Osteocyte (in vitro differentiated cells): ENCODE measurements at regions not wholly inside any gene's neighbourhood (a gene's known extent, or its start where the extent isn't known, plus 50 kb on each side); places are given as distances from the start of the nearest gene placed in this dataset.

Experiments used
- DNase-seq: peaks from one replicate; pipeline ENCODE4 v3.0.0; 2021; ENCODE audit warnings: mixed read lengths; ENCODE audit not compliant: unreplicated experiment; ENCODE audit errors: extremely low spot score
- H3K27ac Mint-ChIP-seq: one replicate; pipeline ENCODE4 v1.8.0; 2021; ENCODE audit warnings: mild to moderate bottlenecking, mixed read lengths; ENCODE audit not compliant: unreplicated experiment
- H3K27me3 Mint-ChIP-seq: one replicate; pipeline ENCODE4 v1.8.0; 2021; ENCODE audit warnings: mixed read lengths; ENCODE audit not compliant: unreplicated experiment
- H3K36me3 Mint-ChIP-seq: one replicate; pipeline ENCODE4 v1.8.0; 2021; ENCODE audit warnings: mixed read lengths; ENCODE audit not compliant: unreplicated experiment
- H3K4me1 Mint-ChIP-seq: one replicate; pipeline ENCODE4 v1.8.0; 2021; ENCODE audit warnings: mixed read lengths; ENCODE audit not compliant: unreplicated experiment
- H3K4me3 Mint-ChIP-seq: one replicate; pipeline ENCODE4 v1.8.0; 2021; ENCODE audit warnings: mild to moderate bottlenecking, moderate library complexity, mixed read lengths; ENCODE audit not compliant: unreplicated experiment
- H3K9me3 Mint-ChIP-seq: one replicate; pipeline ENCODE4 v1.8.0; 2021; ENCODE audit warnings: mixed read lengths; ENCODE audit not compliant: unreplicated experiment
- CTCF ChIP-seq: fragments of 200-600 bp; sonication (generic); IDR thresholded peaks from 2 replicates; pipeline ENCODE4 v1.5.0; 2021; ENCODE audit warnings: antibody characterized with exemption, mild to moderate bottlenecking, moderate library complexity

DNA sequence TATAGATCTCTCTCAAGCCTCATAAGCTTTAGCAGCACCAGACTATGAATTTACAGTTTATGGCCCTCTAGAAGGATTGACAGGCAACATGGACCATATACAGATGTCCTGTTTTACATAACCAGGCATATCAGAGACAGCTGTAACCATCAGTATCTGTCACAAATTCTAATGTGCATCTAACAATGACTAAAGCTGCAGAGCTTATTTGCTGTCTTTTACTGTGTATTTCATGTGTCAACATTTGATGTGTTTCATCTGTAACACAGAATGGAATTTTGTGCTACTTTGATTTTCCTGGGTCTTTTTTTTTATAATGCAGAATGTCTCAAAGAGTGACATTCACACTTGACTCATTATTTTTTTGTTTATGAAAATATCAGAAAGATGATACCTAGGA lies 348.3 kb downstream of the SLC16A7 start:
- TF ChIP-seq CTCF = no peak
- Mint-ChIP-seq H3K36me3 (peaks cover 2% of the 10 kb centered on the region), H3K9me3 (peaks cover 10% of the 10 kb centered on the region), H3K4me3 (no peak overlapping the region), H3K4me1 (peaks cover 33% of the 10 kb centered on the region), H3K27me3 (no peaks in the 10 kb centered on the region), H3K27ac (no peak overlapping the region)
- DNase-seq = no peak

DNA sequence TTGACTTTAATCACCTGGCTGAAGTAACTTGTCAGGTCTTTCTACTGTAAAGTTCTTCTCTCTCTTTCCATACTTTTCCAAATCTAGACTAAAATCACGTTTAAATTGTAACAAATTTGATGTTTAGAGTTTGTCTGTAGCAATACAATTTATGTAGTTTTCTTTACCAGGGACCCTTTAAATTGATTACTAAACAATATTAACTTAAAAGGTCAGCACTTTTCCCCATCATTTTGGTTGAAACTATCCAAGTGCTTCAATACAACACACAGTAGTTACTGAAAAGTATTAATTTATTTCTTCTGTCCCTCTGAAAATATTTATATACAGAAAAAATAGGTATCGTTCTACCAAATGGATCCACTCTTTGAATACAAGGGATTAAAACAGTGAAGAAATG lies 350.8 kb downstream of the SLC16A7 start:
- TF ChIP-seq CTCF = no peak
- peaks cover 10% of the 10 kb centered on the region for H3K4me1 Mint-ChIP-seq
- peaks cover 16% of the 10 kb centered on the region for H3K9me3 Mint-ChIP-seq
- no peaks in the 10 kb centered on the region for H3K27me3 Mint-ChIP-seq
- H3K36me3 Mint-ChIP-seq = peaks cover 4% of the 10 kb centered on the region
- H3K4me3 Mint-ChIP-seq = no peak overlapping the region
- H3K27ac Mint-ChIP-seq = no peak overlapping the region
- no peak for DNase-seq

GRCh38 chr12:59963546-59963945 lies 367.7 kb downstream of the SLC16A7 start:
- Mint-ChIP-seq H3K27me3 (no peaks in the 10 kb centered on the region), H3K36me3 (no peaks in the 10 kb centered on the region), H3K9me3 (peaks cover 4% of the 10 kb centered on the region), H3K4me3 (no peak overlapping the region), H3K4me1 (no peaks in the 10 kb centered on the region), H3K27ac (no peak overlapping the region)
- DNase-seq = no peak
- no peak for TF ChIP-seq CTCF

DNA sequence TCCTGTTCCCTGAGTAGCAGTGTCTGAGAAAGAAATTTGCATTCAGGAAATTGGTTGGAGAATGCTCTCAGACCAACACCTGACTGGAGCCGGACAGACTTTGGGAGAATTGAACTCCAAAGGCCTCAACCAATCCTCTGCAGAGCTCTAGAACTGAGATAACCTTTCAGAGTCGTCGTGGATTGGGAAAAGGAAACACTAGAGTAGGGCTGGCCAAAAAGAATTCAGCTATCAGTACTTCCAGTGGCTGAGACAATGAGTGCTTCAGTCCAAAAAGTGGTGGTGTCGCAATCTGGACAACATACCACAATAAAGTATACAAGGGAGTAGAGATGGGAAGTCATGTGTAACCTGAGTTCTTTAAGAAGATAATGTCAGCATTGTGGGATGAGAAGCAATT lies 377.1 kb downstream of the SLC16A7 start:
- Mint-ChIP-seq H3K9me3 (peaks cover 4% of the 10 kb centered on the region), H3K4me3 (no peak overlapping the region), H3K4me1 (peaks cover 5% of the 10 kb centered on the region), H3K27me3 (no peaks in the 10 kb centered on the region), H3K27ac (no peak overlapping the region), H3K36me3 (no peaks in the 10 kb centered on the region)
- no peak for DNase-seq
- TF ChIP-seq CTCF = no peak

DNA sequence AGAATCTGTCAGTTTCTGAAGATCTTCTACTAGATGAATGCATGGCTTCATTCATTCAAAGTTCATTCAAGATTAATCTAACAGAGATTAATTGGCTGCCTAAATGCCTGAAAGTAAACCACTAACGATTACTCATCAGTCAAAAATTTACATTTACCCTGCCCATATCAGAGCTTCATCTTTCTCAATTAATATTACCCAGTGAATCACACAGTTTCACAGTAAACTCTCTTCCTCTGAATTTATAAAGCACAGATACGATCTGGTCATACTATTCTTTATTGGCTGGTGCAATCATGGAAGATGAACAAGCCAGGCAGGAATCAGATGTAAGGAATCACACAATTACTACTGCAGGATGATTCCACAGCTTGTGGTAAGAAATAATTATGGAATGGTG lies 377.7 kb downstream of the SLC16A7 start:
- TF ChIP-seq CTCF = no peak
- no peak for DNase-seq
- Mint-ChIP-seq H3K27ac (no peak overlapping the region), H3K9me3 (no peaks in the 10 kb centered on the region), H3K4me1 (peaks cover 5% of the 10 kb centered on the region), H3K27me3 (no peaks in the 10 kb centered on the region), H3K36me3 (no peaks in the 10 kb centered on the region), H3K4me3 (no peak overlapping the region)
